PC-3 (cell line): ENCODE measurements at regions not wholly inside any gene's neighbourhood (a gene's known extent, or its start where the extent isn't known, plus 50 kb on each side); places are given as distances from the start of the nearest gene placed in this dataset.

Experiments used
- EZH2 ChIP-seq: fragments of 300-600 bp; sonication (generic); IDR thresholded peaks from one replicate; pipeline ENCODE4 v1.6.1; 2017; ENCODE audit warnings: antibody characterized with exemption, mild to moderate bottlenecking, low read length; ENCODE audit not compliant: unreplicated experiment
- TF ChIP-seq, protein P1 (sequence below): fragments of 300-600 bp; sonication (generic); conservative IDR thresholded peaks from 2 replicates; pipeline ENCODE4 v1.5.1; 2017; ENCODE audit warnings: antibody characterized with exemption, low read depth, mild to moderate bottlenecking, low read length

DNA sequence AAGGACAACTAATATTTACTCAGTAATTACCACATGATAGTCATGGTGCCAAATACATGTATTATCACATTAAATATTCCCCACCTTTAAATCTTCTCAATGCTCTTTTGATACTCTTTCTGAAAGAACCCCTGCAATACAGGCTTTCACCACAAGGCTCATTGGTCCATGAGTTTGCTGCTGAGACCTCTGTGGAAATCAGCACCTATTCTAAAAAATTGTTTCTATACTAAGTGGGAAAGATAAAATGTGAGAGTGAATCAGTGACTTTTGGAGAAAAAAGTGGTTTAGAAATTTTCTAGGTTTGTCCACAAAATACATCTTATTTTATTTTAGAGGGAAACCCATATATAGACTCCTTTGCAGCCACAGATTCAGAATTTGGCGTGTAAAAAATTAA is 257.3 kb downstream of the ZIC3 start:
- TF ChIP-seq, protein P1, sequence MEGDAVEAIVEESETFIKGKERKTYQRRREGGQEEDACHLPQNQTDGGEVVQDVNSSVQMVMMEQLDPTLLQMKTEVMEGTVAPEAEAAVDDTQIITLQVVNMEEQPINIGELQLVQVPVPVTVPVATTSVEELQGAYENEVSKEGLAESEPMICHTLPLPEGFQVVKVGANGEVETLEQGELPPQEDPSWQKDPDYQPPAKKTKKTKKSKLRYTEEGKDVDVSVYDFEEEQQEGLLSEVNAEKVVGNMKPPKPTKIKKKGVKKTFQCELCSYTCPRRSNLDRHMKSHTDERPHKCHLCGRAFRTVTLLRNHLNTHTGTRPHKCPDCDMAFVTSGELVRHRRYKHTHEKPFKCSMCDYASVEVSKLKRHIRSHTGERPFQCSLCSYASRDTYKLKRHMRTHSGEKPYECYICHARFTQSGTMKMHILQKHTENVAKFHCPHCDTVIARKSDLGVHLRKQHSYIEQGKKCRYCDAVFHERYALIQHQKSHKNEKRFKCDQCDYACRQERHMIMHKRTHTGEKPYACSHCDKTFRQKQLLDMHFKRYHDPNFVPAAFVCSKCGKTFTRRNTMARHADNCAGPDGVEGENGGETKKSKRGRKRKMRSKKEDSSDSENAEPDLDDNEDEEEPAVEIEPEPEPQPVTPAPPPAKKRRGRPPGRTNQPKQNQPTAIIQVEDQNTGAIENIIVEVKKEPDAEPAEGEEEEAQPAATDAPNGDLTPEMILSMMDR = peak; percentile 31; the same call in 1 of the 2 replicates
- no peak for TF ChIP-seq EZH2
